ENCODE measurements at regions not wholly inside any gene's neighbourhood (a gene's known extent, or its start where the extent isn't known, plus 50 kb on each side); places are given as distances from the start of the nearest gene placed in this dataset.

GRCh38 chr5:10860645-10861422 is 99.8 kb upstream of the DAP start:
- no peak overlapping the region for H3K4me2 ChIP-seq
- no peaks in the 10 kb centered on the region for H3K9me3 ChIP-seq
- no peak for TF ChIP-seq NRF1 (IDR thresholded peaks at IDR 0.05; ENCODE audit: low read depth, low read length)
- TF ChIP-seq FOXJ3 (CRISPR knock-in tag; IDR thresholded peaks at IDR 0.05) = no peak
- TF ChIP-seq, protein P1, sequence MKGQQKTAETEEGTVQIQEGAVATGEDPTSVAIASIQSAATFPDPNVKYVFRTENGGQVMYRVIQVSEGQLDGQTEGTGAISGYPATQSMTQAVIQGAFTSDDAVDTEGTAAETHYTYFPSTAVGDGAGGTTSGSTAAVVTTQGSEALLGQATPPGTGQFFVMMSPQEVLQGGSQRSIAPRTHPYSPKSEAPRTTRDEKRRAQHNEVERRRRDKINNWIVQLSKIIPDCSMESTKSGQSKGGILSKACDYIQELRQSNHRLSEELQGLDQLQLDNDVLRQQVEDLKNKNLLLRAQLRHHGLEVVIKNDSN (IDR thresholded peaks at IDR 0.05; ENCODE audit: borderline replicate concordance, low read depth) = no peak
- no peak for TF ChIP-seq NFIC (IDR thresholded peaks at IDR 0.05; ENCODE audit: borderline replicate concordance)
- no peak for TF ChIP-seq FOSL2 (IDR thresholded peaks at IDR 0.05; ENCODE audit: borderline replicate concordance, low read depth)
- no peak for TF ChIP-seq GATA2 (CRISPR knock-in tag; IDR thresholded peaks at IDR 0.05)
- no peak for TF ChIP-seq TAF1 (IDR thresholded peaks at IDR 0.05; ENCODE audit: borderline replicate concordance, low read depth, low read length)
- TF ChIP-seq EZH2phosphoT487 (IDR thresholded peaks at IDR 0.05; ENCODE audit: borderline replicate concordance, low read depth) = no peak
- TF ChIP-seq TEAD4 (IDR thresholded peaks at IDR 0.05; ENCODE audit: borderline replicate concordance, insufficient read depth) = no peak
- TF ChIP-seq CHD2 (IDR thresholded peaks at IDR 0.05; ENCODE audit: low read length, partially characterized antibody) = no peak
- TF ChIP-seq MEF2A (IDR thresholded peaks at IDR 0.05; ENCODE audit: borderline replicate concordance, low read depth) = no peak
- TF ChIP-seq SMC3 (IDR thresholded peaks at IDR 0.05; ENCODE audit: low read depth, low read length) = no peak
- TF ChIP-seq CTCF (IDR thresholded peaks at IDR 0.05) = no peak
- TF ChIP-seq YY1 (IDR thresholded peaks at IDR 0.05; ENCODE audit: low read depth) = no peak
- TF ChIP-seq POLR2AphosphoS5 (IDR thresholded peaks at IDR 0.05; ENCODE audit: low read depth, low read length) = no peak
- no peak overlapping the region for H3K27ac ChIP-seq (ENCODE audit: low read depth in 2 of 2, low read length in 1 of 2)
- H4K20me1 ChIP-seq (ENCODE audit: insufficient read depth) = no peaks in the 10 kb centered on the region
- H3K9ac ChIP-seq = no peak overlapping the region
- no peaks in the 10 kb centered on the region for H3F3A ChIP-seq (replicated peaks; ENCODE audit: insufficient read depth)
- H3K27me3 ChIP-seq (ENCODE audit: insufficient read depth) = peaks cover 12% of the 10 kb centered on the region; the same call in 1 of the 2 replicates
- peaks cover 0 to 3% of the 10 kb centered on the region in 2 experiments; a peak in 1 of 4 replicates for H3K4me1 ChIP-seq (ENCODE audit: control insufficient read depth in 1 of 2, insufficient read depth in 2 of 2, low read depth in 1 of 2, low read length in 1 of 2)
- H3K36me3 ChIP-seq (replicated peaks in 1 of 2; ENCODE audit: control insufficient read depth in 1 of 2, insufficient read depth in 2 of 2, low read length in 1 of 2) = no peaks in the 10 kb centered on the region
- CTCF ChIA-PET = interaction anchor here (1.6 kb wide), 1 partner anchor 295 kb away, joined by 3 read pairs; no protein-coding TSS in a partner anchor
- no peak for DNase-seq
- no peak overlapping the region for H2AFZ ChIP-seq (ENCODE audit: low read depth)
- H3K9me2 ChIP-seq = no peaks in the 10 kb centered on the region
- H3K79me2 ChIP-seq (ENCODE audit: insufficient read depth) = no peaks in the 10 kb centered on the region
- POLR2A ChIA-PET = no interaction called here
- WGBS (ENCODE audit: low lambda C conversion rate) = 46% methylated on average over 4 of the region's 4 CpGs
- H3K4me3 ChIP-seq (ENCODE audit: low read depth in 2 of 2, low read length in 1 of 2) = no peak overlapping the region

DNA sequence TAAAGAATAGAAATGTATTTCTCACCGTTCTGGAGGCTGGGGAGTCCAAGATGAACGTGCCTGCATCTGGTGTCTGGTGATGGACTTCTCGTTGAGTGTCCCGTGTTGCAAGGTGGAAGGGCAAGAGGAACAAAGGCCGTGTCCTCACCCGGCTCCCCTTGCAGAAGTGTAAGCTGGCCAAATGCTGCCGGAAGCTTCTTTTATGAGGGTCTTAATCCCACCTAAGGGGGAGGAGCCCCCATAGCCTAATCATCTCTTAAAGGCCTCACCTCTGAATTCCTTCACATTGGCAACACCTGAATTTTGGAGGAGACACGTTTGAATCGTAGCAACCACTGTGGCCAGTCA is 99.1 kb upstream of the DAP start:
- CTCF ChIA-PET = interaction anchor here (1.6 kb wide), 1 partner anchor 296 kb away, joined by 3 read pairs; no protein-coding TSS in a partner anchor
- Histone ChIP-seq H3K4me2 (no peak overlapping the region), H3K27ac (ENCODE audit: low read depth in 2 of 2, low read length in 1 of 2) (no peak overlapping the region), H3K36me3 (replicated peaks in 1 of 2; ENCODE audit: control insufficient read depth in 1 of 2, insufficient read depth in 2 of 2, low read length in 1 of 2) (no peaks in the 10 kb centered on the region), H3K9ac (no peak overlapping the region), H3K79me2 (ENCODE audit: insufficient read depth) (no peaks in the 10 kb centered on the region), H3K4me3 (ENCODE audit: low read depth in 2 of 2, low read length in 1 of 2) (no peak overlapping the region), H4K20me1 (ENCODE audit: insufficient read depth) (no peaks in the 10 kb centered on the region), H2AFZ (ENCODE audit: low read depth) (no peak overlapping the region), H3K9me3 (no peaks in the 10 kb centered on the region), H3K9me2 (no peaks in the 10 kb centered on the region), H3F3A (replicated peaks; ENCODE audit: insufficient read depth) (no peaks in the 10 kb centered on the region), H3K4me1 (ENCODE audit: control insufficient read depth in 1 of 2, insufficient read depth in 2 of 2, low read depth in 1 of 2, low read length in 1 of 2) (peaks cover 0 to 3% of the 10 kb centered on the region in 2 experiments; a peak in 1 of 4 replicates), H3K27me3 (ENCODE audit: insufficient read depth) (peaks cover 12% of the 10 kb centered on the region; the same call in 1 of the 2 replicates)
- POLR2A ChIA-PET = no interaction called here
- TF ChIP-seq, protein P2, sequence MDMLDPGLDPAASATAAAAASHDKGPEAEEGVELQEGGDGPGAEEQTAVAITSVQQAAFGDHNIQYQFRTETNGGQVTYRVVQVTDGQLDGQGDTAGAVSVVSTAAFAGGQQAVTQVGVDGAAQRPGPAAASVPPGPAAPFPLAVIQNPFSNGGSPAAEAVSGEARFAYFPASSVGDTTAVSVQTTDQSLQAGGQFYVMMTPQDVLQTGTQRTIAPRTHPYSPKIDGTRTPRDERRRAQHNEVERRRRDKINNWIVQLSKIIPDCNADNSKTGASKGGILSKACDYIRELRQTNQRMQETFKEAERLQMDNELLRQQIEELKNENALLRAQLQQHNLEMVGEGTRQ (IDR thresholded peaks at IDR 0.05; ENCODE audit: borderline replicate concordance, low read depth, low read length) = no peak
- no peak for TF ChIP-seq CTCF (IDR thresholded peaks at IDR 0.05)
- TF ChIP-seq NFIC (IDR thresholded peaks at IDR 0.05; ENCODE audit: borderline replicate concordance) = no peak
- no peak for TF ChIP-seq TEAD4 (IDR thresholded peaks at IDR 0.05; ENCODE audit: borderline replicate concordance, insufficient read depth)
- WGBS (ENCODE audit: low lambda C conversion rate) = 66% methylated on average over 9 of the region's 9 CpGs
- no peak for DNase-seq

All from SK-N-SH (cell line).